ENCODE measurements at regions not wholly inside any gene's neighbourhood (a gene's known extent, or its start where the extent isn't known, plus 50 kb on each side); places are given as distances from the start of the nearest gene placed in this dataset.
"Not testable (repeated sequence)": the region's sequence is repeated elsewhere in the genome, so short reads cannot be mapped to it uniquely, and the experiment has no call there.

DNA sequence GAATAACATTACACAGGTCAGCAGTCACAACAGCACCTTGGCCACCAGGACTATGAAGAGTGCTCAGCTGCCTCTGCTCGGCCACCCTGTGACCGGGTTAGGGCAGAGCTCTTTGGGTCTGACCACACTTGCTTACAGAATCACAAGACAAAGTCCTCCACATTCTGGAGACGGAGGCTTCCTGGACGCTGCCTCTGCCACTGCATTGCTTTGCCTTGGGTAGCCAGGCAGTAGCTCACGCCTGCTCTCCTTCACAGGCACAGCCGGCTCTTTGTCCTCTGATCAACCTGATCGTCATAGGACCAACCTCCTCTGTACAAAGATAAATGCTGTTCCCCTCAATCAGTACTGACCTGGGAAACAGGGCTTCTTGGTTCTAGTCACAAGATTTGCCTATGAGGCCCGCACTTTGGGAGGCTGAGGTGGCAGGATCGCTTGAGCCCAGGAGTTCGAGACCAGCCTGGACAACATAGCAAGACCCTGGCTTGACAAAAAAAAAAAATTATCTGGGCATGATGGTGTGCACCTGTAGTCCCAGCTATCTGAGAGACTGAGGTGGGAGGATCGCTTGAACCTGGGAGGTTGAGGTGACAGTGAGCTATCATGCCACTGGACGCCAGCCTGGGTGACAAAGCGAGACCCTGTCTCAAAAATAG is 128.4 kb upstream of the IER5L start:
- no peak for DNase-seq

DNA sequence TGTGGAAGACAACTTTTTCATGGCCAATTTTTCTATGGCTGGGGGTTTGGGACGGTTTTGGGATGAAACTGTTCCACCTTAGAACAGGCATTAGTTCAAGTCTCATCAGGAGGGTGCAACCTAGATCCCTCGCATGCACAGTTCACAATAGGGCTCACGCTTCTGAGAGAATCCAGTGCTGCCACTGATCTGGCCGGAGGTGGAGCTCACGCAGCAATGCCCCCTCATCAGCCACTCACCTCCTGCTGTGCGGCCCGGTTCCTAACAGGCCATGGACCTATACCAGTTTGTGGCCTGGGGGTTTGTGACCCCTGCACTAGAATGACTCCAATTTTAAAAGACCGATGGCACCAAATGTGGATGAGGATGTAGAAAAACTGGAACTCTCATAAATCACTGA is 127.2 kb upstream of the IER5L start:
- DNase-seq, result no peak

DNA sequence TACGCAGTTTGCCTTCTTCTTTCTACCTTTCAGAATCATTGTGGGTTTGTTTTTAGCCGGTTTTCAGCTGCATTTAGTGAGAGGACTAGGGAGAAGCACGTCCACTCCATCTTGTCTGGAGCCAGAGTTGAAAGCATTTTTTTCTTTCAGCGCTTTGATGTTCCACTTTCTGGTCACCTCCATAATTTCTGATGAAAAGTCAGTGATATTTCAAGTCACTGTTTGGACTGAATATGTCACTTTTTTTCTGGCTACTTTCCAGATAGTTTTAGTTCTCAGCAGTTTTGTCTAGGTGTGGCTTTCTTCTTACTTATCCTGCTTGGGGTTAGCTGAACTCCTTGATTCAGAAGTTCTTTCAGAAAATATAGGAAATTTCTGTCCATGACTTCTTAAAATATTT is 123.9 kb upstream of the IER5L start:
- no peak for DNase-seq

DNA sequence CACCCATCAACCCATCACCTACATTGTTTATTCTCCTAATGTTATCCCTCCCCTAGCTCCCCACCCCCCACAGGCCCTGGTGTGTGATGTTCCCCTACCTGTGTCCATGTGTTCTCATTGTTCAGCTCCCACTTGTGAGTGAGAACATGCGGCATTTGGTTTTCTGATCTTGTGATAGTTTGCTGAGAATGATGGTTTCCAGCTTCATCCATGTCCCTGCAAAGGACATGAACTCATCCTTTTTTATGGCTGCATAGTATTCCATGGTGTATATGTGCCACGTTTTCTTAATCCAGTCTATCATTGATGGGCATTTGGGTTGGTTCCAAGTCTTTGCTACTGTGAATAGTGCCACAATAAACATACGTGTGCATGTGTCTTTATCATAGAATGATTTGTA is 118.1 kb upstream of the IER5L start:
- DNase-seq, result not testable (repeated sequence)

DNA sequence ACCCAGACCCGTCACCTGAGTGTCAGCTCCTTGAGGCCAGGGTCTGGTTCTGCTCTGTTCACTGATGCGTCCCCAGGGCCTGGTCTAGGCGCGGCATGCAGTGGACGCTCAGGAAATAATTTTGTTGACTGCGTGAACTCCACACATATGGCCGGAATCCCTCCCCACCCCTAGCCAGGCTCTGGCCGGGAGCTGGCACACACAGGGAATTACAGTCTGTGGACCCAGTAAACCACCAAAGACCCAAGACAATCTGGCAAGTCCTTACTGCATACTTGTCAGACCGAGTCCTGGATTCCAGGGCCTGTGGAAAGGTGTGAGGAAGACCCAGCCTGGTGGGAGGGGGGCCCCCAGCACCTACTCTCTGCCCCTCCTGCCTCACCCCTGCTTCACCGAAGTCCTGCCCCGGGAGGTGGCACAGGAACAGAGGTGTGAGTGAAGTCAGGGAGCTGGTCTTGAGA is 113.0 kb upstream of the IER5L start:
- no peak for DNase-seq

DNA sequence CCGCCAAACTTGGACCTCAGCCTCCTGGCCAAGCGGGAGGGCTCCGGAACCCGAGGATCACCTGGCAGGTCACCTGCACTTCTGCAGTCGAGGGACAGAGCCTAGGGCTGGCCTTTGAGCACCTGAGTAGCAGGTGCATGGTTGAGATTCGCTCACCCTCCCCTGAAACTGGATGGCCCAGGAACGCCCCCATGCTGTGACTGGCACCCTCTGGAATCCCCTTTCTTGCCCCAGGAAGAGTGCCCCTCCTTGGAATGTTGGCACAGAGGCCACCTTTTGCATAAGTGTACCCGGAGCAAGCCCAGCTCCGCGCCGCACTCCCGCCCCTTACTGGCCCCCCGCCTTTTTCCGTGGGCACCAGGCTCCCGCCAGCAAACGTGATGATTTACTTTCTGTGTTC is 112.5 kb upstream of the IER5L start:
- DNase-seq, result no peak

DNA sequence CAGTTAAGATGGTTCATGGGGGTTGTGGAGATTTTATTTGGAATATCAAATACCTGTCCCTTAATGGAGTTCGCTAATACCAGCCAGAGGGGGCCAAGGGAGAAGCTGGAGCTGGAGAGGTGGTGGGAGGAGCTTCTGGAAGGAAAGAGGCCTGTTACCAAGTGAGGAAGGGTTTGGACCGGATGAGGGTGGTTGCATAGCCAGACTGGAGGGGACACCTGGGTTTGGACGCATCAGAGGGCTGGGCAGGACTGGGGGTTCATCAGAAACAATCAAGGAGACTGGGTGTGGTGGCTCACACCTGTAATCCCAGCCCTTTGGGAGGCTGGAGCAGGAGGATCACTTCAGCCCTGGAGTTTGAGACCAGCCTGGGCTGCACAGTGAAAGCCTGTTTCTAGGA is 111.8 kb upstream of the IER5L start:
- DNase-seq, result no peak

DNA sequence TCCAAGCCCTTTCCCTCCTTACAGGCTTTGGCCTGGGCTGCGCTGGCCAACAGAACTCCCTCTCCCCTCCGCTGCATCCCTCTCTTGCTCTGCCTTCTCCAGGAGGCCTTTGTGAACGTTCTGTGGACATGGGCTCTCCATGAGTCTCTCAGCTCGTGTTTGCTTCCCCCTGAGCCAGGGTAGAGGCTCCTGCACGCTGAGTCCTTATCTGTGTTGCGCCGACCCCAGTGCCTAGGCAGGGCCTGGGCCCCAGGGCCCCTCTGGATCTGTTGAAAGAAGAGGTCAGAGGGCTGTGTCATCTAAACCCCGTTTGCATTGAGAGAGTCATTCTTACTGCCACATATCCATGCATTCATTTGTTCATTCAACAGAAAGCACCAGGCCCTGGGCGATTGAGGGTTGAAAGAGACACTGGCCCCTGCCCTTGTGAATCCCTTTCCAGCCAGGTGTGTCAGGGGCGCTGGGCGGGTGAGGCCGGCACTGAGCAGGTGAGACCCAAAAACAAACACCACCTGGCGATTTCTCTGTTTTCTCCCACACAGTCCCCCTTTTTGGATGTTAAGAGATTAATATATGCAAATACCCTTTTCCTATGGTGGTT is 111.2 kb upstream of the IER5L start:
- DNase-seq, result no peak

DNA sequence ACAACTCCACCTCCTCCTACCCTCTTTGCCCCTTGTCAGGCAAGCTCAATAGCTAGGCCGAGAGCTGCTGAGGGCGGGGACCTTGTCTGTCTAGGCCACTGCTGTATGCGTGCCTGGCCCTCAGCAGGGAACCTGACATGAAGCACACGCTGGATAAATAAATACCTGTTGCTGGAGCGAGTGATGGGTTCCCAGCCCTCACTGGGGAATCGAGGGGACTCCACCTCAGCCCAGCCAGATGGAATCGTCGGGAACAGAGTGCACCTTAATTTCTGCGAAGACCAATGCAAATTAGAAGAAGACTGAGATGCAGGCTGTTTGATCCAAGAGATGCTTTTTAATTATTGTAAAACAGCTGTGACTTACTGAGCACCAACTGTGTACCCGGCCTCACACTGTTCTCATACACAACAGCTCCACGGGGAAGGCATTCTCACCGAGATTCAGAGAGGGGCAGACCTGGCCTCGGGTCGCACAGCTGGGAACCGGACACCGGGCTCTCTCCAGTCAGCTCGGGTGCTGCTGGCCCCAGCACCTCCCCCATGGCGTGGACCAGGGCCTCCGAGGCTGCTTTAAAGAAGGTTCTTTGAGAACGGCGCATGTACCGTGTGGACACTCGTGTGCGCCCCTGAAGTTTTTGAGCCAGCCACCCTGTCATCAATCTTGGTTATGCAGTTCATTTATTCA is 109.7 kb upstream of the IER5L start:
- DNase-seq, result no peak

DNA sequence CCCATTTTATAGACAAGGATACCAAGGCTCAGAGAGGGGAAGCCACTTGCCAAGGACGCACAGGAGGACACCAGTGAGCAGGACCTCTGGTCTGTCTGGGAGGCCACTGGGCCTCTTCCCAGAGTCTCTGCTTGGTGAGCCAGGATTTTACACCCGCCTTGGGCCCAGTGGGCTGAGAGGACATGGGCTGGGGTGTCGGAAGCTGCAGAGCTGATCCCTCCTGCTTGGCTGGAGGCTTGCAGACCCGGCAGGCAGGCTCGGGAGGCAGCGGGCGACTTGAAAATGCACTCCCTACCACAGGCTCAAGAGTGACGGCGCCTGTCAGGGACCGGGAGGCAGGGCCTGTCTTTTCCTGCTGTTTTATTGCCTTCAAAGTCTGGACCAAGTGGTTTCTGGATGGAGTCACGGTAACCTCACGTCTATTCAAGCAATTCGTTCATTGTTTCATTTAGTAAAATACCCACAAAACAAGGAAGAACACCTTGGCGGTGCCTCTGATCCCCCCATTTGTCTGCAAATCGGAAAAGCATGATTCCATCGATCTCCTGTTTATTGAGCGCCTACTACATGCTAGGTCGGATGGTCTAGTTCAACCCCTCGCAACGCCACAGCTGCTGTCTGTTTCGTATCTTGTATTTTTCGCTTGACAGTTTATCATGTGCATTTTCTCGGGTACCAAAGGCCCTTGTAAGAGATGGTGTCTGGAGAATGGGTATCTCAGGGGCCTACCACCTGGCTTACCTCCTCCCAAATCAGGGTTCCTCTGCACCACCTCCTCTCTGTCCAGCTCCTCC is 108.1 kb upstream of the IER5L start:
- no peak for DNase-seq

DNA sequence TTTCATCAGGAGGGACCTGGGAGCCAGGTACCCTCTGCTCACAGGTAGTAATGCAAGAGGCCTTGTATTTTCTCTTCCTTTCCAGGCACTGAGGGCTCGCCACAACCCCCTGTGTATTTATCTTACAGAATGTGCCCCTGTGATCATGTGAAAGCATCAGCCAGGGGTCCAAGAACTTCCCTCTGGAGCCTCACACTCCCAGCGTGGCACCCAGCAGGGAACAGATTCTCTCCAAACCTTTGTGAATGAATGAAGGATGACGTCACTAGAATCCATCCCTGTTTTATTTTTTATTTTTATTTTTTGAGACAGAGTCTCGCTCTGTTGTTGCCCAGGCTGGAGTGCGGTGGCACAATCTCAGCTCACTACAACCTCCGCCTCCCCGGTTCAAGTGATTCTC is 107.3 kb upstream of the IER5L start:
- DNase-seq, result no peak

DNA sequence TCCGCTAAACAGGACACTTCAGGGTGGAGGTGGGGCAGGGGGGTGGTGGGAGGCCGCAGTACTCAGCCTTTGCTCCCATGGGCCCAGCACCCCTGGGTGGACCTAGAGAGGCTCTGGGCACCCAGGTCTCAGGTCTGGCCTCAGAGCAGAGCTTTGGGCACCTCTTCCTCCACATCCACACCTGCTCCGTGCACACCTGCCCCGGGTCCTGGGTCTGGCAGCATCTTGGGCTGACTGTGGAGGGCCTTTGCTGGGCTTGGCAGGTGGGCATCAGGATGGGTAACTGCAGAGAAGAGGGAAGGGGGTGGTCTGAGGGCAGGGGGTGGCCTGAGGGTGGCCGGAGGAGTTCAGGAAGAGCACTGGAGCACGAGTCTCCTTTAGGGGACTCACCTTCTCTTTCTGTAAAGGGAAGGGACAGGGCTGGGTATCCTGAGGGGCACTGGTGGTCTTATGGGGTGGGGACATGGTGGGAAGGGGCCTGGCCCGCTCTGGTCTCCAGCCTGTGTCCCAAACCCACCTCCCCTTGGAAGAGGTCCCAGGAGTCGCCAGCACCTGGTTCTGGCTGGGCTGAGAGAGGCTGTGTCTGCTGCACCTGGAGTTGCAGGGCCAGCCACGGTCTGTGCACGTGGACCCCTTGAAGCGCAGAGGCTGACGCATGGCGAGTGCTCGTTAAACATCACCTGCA is 106.7 kb upstream of the IER5L start:
- DNase-seq, result no peak

DNA sequence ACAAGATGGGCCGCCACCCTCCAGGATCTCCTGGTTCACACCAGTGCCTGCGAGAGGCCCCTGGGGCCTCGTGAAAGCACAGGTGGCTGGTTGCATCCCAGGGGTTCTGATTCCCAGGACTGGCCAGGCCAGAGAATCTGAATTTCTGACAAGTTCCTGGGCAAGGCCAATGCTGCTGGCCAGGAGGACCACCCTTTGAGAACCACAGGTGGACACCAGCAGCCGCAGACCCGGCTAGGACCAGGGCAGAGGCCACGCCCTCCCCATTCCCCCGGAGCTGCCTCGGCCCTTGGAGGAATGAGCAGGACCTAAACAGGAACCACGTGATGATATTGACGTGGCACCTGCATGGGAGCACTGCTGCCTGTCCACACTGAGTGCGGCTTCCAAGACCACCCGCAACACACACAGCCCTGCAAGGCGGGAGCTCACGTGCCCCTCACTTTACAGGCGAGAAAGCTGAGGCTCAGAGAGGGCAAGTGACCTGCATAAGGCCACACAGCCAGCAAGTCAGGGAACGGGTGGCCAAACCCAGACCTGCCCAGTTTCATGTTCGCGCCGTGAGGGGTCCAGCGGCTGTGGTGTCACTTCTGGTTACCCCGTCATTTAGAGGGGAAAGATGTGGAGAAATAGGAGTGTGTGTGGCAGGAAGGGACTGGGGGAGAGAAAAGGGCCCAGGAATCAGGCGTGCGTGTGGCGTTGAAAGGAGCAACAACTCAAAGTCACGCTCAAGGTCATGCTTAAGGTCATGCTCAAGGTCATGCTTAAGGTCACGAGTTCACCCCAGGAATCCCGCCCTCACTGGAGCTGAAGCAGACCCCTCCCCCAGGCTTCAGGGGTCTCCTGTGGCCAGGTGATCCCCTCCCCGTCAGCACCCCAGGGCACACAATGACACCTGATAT is 105.9 kb upstream of the IER5L start:
- no peak for DNase-seq

DNA sequence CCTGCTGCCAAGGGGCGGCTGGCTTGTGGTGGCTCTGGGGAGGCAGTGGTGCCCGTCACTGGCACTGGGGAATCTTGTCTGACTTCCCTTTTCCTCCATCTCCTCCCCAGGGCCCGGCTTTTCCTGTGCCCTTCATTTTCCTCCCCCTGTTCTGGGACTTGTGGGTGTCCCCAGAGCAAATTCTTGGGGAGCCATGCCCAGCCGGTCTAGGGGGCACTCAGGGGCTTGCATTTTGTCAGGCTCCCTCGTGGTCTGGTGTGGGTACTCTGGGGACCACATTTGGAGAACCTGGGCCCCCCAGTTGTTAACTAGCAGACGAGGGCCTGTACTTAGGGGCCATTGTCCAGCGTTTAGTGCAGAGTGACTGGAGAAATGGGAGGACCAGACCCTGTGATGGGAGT is 105.2 kb upstream of the IER5L start:
- no peak for DNase-seq

DNA sequence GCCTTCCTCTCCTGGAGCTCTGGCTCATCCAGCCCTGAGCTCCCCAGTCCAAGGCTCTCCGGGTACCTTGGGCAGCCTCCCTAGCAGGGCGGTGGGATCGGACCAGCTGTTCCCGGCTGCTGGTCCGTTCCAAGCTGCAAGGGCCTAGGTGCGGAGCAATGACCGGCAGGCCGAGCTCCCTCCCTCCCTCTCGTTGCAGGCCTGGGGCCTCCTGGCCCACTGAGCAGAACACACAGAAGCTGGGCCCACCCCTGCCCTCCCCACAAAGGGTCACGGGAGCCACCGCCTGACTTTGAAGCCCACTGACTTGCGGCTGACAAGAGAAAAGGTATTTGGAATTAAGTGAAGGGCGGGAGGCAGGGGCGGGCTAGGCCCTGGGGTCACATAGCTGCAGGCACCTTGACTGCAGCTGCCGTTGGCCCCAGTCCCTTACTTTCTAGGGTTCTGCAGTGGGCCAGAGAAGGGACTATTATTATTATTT is 104.7 kb upstream of the IER5L start:
- no peak for DNase-seq

DNA sequence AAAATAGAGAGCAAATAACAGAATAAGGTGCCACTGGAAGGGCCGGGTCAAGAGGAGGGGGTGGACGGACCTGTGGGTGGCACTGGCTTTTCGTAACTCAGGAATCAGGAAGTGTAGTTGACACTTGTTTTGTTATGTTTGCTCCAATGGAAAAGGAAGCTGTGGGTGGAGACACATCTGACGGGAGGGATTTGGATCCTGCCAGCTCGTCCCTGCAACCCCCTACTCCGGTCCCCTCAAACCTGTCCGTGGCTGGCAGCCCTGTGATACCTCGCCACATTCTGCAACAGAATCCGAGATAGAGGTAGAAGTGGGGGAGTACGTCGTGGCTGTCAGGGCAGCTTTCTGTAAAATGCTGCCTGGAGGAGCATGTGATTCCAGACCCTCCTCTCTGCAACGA is 104.2 kb upstream of the IER5L start:
- no peak for DNase-seq

DNA sequence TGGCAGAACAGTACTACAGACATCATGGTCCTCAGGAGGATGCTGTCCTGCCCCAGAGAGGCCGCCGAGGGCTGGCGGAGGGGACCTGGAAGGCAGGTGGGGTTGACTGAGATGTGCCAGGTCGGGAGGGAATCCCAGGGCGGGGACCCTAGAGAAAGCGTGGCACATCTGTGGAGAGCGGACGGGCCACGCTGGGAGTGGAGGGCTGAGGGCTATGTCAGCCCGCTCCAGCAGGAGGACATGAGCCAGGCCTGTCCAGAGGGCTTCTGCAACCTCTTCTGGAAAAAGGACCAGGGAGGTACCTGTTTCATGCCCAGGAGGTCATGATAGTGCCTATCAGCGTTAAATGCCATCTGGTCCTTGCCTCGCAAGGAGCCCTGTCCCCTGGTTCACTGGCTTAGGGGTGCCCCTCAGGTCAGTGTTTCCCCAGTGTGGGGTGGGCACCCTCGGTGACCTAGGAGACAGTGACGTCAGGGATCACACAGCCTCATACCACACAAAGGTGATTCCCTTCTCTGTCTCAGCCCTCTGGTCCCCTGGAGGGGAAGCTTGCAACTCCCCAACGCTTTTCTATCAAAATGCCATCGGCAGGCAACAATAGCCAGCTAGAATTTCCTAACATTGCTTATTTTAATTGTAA is 103.6 kb upstream of the IER5L start:
- DNase-seq, result no peak

DNA sequence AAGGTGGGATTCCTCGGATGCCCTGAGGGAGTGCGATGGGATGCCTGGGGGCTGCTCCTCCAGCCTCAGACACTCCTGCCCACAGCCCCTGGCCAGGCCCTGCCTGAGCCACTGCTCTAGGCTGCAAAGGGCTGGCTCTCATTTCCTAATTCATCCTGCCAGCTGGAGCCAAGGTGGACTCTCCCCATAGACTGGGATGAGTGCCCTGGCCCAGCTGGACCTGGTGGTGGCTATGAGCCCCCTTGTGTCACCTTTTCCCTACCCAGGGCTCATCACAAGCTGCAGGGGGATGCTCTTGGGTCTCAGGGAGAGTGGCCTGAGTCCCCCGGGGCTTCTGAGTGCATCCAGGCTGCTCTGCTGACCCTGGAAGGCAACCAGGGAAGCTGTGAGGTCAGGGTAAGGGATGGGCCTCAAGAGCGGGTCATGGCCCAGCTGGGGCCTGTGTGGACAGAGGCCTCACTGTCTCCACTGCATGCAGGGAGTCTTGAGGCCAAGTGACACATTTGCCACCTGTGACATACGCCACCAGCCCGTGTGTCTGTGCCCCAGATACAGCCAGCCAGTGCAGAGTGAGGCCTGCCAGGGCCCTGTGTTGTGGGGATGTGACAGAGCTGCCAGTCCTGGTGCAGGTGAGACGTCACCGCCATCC is 102.7 kb upstream of the IER5L start:
- no peak for DNase-seq

DNA sequence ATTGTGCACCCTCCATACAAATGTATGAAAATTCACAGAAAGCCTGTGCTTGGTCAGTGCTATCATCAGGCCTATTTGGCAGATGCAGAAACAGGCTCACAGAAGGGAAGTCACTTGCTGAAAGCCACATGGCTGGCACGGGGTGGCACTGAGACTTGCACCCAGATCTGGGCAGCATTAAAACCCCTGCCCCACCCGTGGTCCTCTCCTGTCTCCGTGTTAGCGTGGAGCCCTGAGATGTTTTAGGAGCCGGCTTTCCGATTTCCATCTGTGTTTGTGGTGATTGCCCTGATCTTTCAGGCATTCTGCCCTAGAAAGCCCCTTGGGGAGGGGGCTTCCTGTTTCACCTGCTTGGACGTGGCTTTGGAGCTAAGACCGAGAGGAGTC is 102.2 kb upstream of the IER5L start:
- DNase-seq, result no peak

DNA sequence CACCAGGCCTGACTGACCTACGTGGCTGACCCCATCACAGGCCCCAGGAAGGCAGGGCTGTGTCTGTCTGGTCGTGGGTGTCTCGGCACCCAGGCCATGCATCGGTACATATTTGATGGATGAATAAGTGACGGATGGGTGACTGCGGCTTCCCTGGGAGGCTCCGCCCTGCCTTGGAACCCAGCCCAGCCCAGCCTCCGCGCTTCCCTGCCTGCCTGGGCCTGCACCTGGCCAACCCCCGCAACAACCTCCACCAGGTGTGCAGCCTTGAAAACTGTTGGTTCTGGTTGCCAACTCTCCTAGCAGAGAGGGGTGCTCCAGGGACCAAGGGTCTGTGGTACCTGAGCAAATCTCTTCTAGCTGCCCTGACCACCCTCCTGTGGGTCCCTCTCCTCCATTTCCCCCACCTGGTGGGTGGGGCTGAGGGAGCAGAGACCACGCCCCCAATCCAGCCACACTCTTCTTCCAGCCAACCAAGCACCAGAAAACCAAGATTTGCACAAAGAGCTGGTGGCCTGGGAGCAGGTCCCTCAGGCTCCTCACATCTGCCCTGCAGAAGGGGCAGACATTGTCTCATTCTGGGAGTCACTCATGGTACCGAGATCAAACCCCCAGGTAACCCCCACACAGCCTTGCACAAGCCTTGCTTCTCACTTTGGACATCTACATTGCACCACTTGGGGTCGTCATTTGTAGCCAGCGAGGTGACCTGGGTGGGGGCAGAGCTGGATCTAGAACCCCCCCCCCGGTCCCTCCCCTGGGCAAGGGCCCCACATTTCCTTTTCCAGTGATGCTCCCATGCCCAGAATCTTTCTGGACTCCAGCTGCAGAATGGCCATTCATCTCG is 100.6 kb upstream of the IER5L start:
- DNase-seq, result no peak

Data from CD4-positive, alpha-beta T cell treated with Interleukin-17A for 1 hour (primary cell).